HepG2 (cell line): ENCODE measurements at regions not wholly inside any gene's neighbourhood (a gene's known extent, or its start where the extent isn't known, plus 50 kb on each side); places are given as distances from the start of the nearest gene placed in this dataset.

Experiments
- ATAC-seq: fragments of 200-7000 bp; cut with Tn5 transposase; 3 replicates; pipeline ENCODE4 v1.9.1; 2020; ENCODE audit warnings: mild to moderate bottlenecking, moderate library complexity
- BruUV-seq: library from RNA; stranded (reverse); fragments of 400-500 nt; replicated peaks from 2 replicates; lab custom pipeline; 2021; lab: Mats Ljungman, UMichigan
- CTCF ChIA-PET: fragments of 300-600 bp; formaldehyde crosslinking; extraction: SDS; loops from one replicate; lab custom pipeline; 2021; ENCODE audit warnings: low total read pairs, inconsistent platforms, low intra/inter-chr PET ratio; lab: Yijun Ruan, JAX
- POLR2A ChIA-PET: fragments of 350-600 bp; sonication (Branson Sonifier 250); formaldehyde crosslinking; loops from one replicate; lab custom pipeline; 2020; ENCODE audit warnings: antibody characterized with exemption, inconsistent platforms; lab: Yijun Ruan, JAX
- DNase-seq: peaks from one replicate; pipeline ENCODE4 v3.0.0-alpha.2; 2015; ENCODE audit warnings: low spot score
- FAIRE-seq: peaks from 3 replicates; lab custom pipeline; 2011; peaks lifted over from hg19 to GRCh38; lab: Jason Lieb, UNC
- H2AFZ ChIP-seq: one replicate; pipeline ENCODE4 v1.6.1; 2011; ENCODE audit warnings: low read length, inconsistent platforms
- H3K27ac ChIP-seq: fragments of 300-600 bp; 3 replicates; pipeline ENCODE4 v1.8.0; 2011; ENCODE audit warnings: mixed run types, mild to moderate bottlenecking, mixed read lengths, low read length, inconsistent platforms; ENCODE audit not compliant: insufficient read depth; ENCODE audit errors: extremely low read length
- H3K27me3 ChIP-seq, 2 experiments: fragments of 200-600 bp in 1 of 2; 2 replicates in 1 of 2; 3 replicates in 1 of 2; pipeline versions ENCODE4 v1.6.0 to v1.8.0; 2011; ENCODE audit warnings: low read length in 2 of 2, mild to moderate bottlenecking in 2 of 2, moderate library complexity in 2 of 2, inconsistent platforms in 1 of 2; ENCODE audit not compliant: insufficient read depth in 2 of 2, control insufficient read depth in 1 of 2
- H3K36me3 ChIP-seq, 2 experiments: fragments of 200-600 bp in 1 of 2; replicated peaks in 1 of 2; 2 replicates in 1 of 2; 3 replicates in 1 of 2; pipeline versions ENCODE4 v1.5.1 to v1.8.0; 2011; ENCODE audit warnings: low read length in 2 of 2, inconsistent platforms in 1 of 2; ENCODE audit not compliant: insufficient read depth in 2 of 2, control insufficient read depth in 1 of 2
- H3K4me1 ChIP-seq: 2 replicates; pipeline ENCODE4 v1.5.1; 2012; ENCODE audit warnings: low read length, inconsistent platforms; ENCODE audit not compliant: insufficient read depth
- H3K4me2 ChIP-seq: 2 replicates; pipeline ENCODE4 v1.6.0; 2011; ENCODE audit warnings: low read depth, low read length, inconsistent platforms
- H3K4me3 ChIP-seq, 3 experiments: fragments of 200-600 bp in 1 of 3; sonication (generic), shearing (Covaris generic) in 1 of 3; replicated peaks in 1 of 3; 2 replicates each; pipeline ENCODE4 v1.5.1; 2011 to 2016; ENCODE audit warnings: low read length in 3 of 3, inconsistent platforms in 2 of 3, low read depth in 2 of 3, mild to moderate bottlenecking in 2 of 3, control low read depth in 1 of 3, mixed read lengths in 1 of 3; ENCODE audit not compliant: insufficient read depth in 1 of 3
- H3K79me2 ChIP-seq: one replicate; pipeline ENCODE4 v1.6.1; 2011; ENCODE audit warnings: low read length, inconsistent platforms; ENCODE audit not compliant: insufficient read depth
- H3K9ac ChIP-seq: 2 replicates; pipeline ENCODE4 v1.6.0; 2011; ENCODE audit warnings: mild to moderate bottlenecking, low read depth, low read length, inconsistent platforms; ENCODE audit not compliant: insufficient read depth
- H3K9me3 ChIP-seq: 2 replicates; pipeline ENCODE4 v1.5.1; 2012; ENCODE audit warnings: mild to moderate bottlenecking, low read length
- H4K20me1 ChIP-seq: 2 replicates; pipeline ENCODE4 v1.6.0; 2011; ENCODE audit warnings: inconsistent platforms, mild to moderate bottlenecking, low read length, moderate library complexity; ENCODE audit not compliant: insufficient read depth
- ARID3A ChIP-seq: IDR thresholded peaks from 2 replicates; pipeline ENCODE4 v1.6.1; 2012; ENCODE audit warnings: low read depth, low read length, improper control_type of control experiment
- IKZF4 ChIP-seq: sonication (generic); formaldehyde crosslinking; IDR thresholded peaks from 2 replicates; pipeline ENCODE4 v1.5.1; 2020; ENCODE audit warnings: borderline replicate concordance, mild to moderate bottlenecking, low read depth, missing genetic modification reagents; ENCODE audit errors: not compliant biosample characterization
- JUNB ChIP-seq: sonication (generic); formaldehyde crosslinking; IDR thresholded peaks from 2 replicates; pipeline ENCODE4 v1.8.0; 2022; ENCODE audit warnings: missing genetic modification reagents, mild to moderate bottlenecking, borderline replicate concordance
- KLF11 ChIP-seq: IDR thresholded peaks from 2 replicates; pipeline ENCODE4 v1.6.1; 2016; ENCODE audit warnings: missing compliant biosample characterization
- NFE2L2 ChIP-seq: fragments of 150-350 bp; IDR thresholded peaks from 2 replicates; pipeline ENCODE4 v1.6.1; 2014; ENCODE audit warnings: low read length
- NR2C2 ChIP-seq: sonication (generic); formaldehyde crosslinking; IDR thresholded peaks from 2 replicates; pipeline ENCODE4 v1.4.0; 2020; ENCODE audit warnings: missing genetic modification reagents, mild to moderate bottlenecking, moderate library complexity, borderline replicate concordance
- NR2F1 ChIP-seq, 2 experiments: fragments of 450-650 bp in 1 of 2; formaldehyde crosslinking in 1 of 2; IDR thresholded peaks; 2 replicates each; pipeline versions ENCODE4 v1.5.0 to v1.6.1; 2016 to 2020; ENCODE audit warnings: mild to moderate bottlenecking in 1 of 2, missing compliant biosample characterization in 1 of 2, missing genetic modification reagents in 1 of 2, moderate library complexity in 1 of 2
- RBFOX2 ChIP-seq: fragments of 200-400 bp; formaldehyde crosslinking; IDR thresholded peaks from 2 replicates; pipeline ENCODE4 v1.6.1; 2017; ENCODE audit warnings: low read depth, mild to moderate bottlenecking, low read length
- RFX5 ChIP-seq: IDR thresholded peaks from 2 replicates; pipeline ENCODE4 v1.6.1; 2011; ENCODE audit warnings: low read depth, low read length, improper control_type of control experiment
- SATB2 ChIP-seq: sonication (generic); formaldehyde crosslinking; IDR thresholded peaks from 2 replicates; pipeline ENCODE4 v1.5.0; 2020; ENCODE audit warnings: missing genetic modification reagents
- STAG1 ChIP-seq: sonication (generic); formaldehyde crosslinking; IDR thresholded peaks from 2 replicates; pipeline ENCODE4 v1.4.0; 2020; ENCODE audit warnings: missing genetic modification reagents
- ZFP36L2 ChIP-seq: sonication (generic); formaldehyde crosslinking; IDR thresholded peaks from 2 replicates; pipeline ENCODE4 v1.4.0; 2020; ENCODE audit warnings: missing genetic modification reagents
- ZFP41 ChIP-seq: sonication (generic); formaldehyde crosslinking; IDR thresholded peaks from 2 replicates; pipeline ENCODE4 v1.4.0; 2020; ENCODE audit warnings: mild to moderate bottlenecking, missing genetic modification reagents, borderline replicate concordance
- ZNF567 ChIP-seq: sonication (generic); formaldehyde crosslinking; IDR thresholded peaks from 2 replicates; pipeline ENCODE4 v1.8.1; 2023; ENCODE audit warnings: mild to moderate bottlenecking, missing genetic modification reagents, borderline replicate concordance
- ZNF629 ChIP-seq: sonication (generic); formaldehyde crosslinking; conservative IDR thresholded peaks from 2 replicates; pipeline ENCODE4 v1.5.0; 2020; ENCODE audit warnings: missing genetic modification reagents
- ZNF879 ChIP-seq: sonication (generic); formaldehyde crosslinking; IDR thresholded peaks from 2 replicates; pipeline ENCODE4 v1.8.1; 2023; ENCODE audit warnings: missing genetic modification reagents
- WGBS: methylation state at CpG from one replicate; pipeline ENCODE4 v1.1.6; 2017; ENCODE audit warnings: low lambda C conversion rate; 5-methylcytosine and 5-hydroxymethylcytosine counted together
- in situ Hi-C: cut with HindIII; loops from 2 replicates; pipeline ENCODE4 v1.10.0; 2017; ENCODE audit warnings: low pct_unique_long_range_greater_than_20kb; ENCODE audit not compliant: extremely low pct_ligation_motif_present
- intact Hi-C: fragments of 100-400 bp; cut with micrococcal nuclease; formaldehyde crosslinking; loops from one replicate; pipeline ENCODE4 v1.10.0; 2022; ENCODE audit not compliant: unreplicated experiment
- TF ChIP-seq, protein P1 (sequence below): sonication (generic); formaldehyde crosslinking; IDR thresholded peaks from 2 replicates; pipeline ENCODE4 v1.5.0; 2020; ENCODE audit warnings: mild to moderate bottlenecking, missing genetic modification reagents, moderate library complexity

DNA sequence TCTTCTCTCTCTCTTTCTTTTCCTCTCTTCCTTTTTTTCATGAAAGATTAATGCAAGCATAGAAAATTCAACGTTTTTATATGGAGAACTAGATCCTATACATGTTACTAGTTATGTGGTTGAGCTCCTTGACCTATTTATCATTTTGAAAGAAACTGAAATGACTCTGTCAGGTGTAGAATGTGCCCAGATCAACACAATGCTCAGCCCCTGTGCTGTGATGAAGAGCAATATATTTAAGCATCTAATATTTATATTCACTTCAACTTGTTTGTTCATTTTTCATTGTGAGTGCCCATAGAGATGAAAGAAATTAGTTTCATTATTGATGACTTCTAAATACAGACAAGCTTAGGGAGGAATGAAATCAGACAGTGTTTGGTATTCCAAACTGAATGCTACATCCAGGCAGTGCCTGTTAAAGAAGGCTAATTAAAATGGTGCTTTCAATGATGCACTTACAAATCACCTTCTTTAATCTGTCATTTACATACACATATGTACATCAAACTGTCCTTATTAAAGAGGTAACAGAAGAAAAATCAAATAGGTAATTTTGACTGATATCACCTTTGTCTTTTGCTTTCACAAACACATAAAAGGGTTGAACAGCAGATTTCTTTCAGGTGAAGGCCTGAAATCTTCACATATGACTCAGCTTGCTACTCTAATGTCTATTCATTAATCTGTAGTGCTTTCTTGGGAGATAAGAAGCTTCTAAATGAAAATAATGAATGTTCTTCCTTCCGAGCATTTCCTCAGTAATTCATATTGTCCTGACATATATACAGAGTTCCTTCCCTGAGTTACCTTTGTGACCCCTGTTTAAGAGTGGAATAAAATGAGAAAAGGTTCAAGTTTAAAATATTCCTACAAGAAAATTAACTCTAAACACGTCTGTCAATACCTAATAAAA, 915.9 kb downstream of the PDHA2 start:
- H4K20me1 ChIP-seq = no peaks in the 10 kb centered on the region
- H3K9me3 ChIP-seq = peaks cover 35% of the 10 kb centered on the region
- ChIA-PET CTCF (no interaction called here), POLR2A (no interaction called here)
- no TSS peak for BruUV-seq
- H3K27ac ChIP-seq = no peak overlapping the region
- no peaks in the 10 kb centered on the region for H3K36me3 ChIP-seq
- in situ Hi-C loops = no loop called here
- no peaks in the 10 kb centered on the region for H3K4me1 ChIP-seq
- DNase-seq = no peak
- no peak overlapping the region for H2AFZ ChIP-seq
- intact Hi-C loops = no loop called here
- no peak for FAIRE-seq
- no peak for ATAC-seq
- no peaks in the 10 kb centered on the region for H3K27me3 ChIP-seq
- no peaks in the 10 kb centered on the region for H3K79me2 ChIP-seq
- H3K4me2 ChIP-seq = no peak overlapping the region
- no peak overlapping the region for H3K4me3 ChIP-seq
- no peak overlapping the region for H3K9ac ChIP-seq
- TF ChIP-seq NR2C2 (CRISPR knock-in tag) (no peak), JUNB (CRISPR knock-in tag) (no peak), ZFP41 (CRISPR knock-in tag) (no peak), STAG1 (no peak), NR2F1 (CRISPR knock-in tag; IDR thresholded peaks at IDR 0.05) (no peak), KLF11 (no peak), SATB2 (CRISPR knock-in tag) (no peak), ZNF567 (no peak)
- 6% methylated on average over 3 of the region's 3 CpGs for WGBS

DNA sequence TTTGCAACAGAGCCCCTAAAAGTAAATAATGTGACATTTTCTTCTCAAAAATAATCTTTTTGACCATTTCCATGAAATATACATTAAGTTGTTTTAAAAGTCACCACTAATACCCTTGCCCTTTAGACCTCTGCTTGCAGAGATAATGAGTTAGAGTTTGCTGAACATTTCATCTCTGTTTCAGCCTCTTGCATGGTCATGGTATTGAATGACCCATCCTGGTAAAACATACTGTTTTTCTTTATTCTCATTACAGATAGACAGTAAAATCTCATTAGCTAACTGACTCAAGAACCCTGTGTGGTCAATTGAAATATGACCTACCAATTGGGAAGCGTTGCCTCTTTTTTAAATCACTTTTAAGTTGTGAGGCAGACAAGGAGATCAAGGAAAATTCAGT, 916.7 kb downstream of the PDHA2 start:
- no TSS peak for BruUV-seq
- no peak for DNase-seq
- intact Hi-C loops = no loop called here
- Histone ChIP-seq H3K79me2 (no peaks in the 10 kb centered on the region), H3K36me3 (no peaks in the 10 kb centered on the region), H3K4me1 (no peaks in the 10 kb centered on the region), H3K9ac (no peak overlapping the region), H3K27ac (no peak overlapping the region), H3K27me3 (no peaks in the 10 kb centered on the region), H3K4me2 (no peak overlapping the region), H2AFZ (no peak overlapping the region), H3K9me3 (peaks cover 43% of the 10 kb centered on the region), H3K4me3 (no peak overlapping the region), H4K20me1 (no peaks in the 10 kb centered on the region)
- ChIA-PET POLR2A (no interaction called here), CTCF (no interaction called here)
- FAIRE-seq = no peak
- WGBS = 0% methylated on average over 1 of the region's 1 CpG
- no peak for ATAC-seq
- in situ Hi-C loops = no loop called here
- no peak for TF ChIP-seq RBFOX2
- no peak for TF ChIP-seq ARID3A
- no peak for TF ChIP-seq ZNF879 (CRISPR knock-in tag)
- no peak for TF ChIP-seq NFE2L2
- TF ChIP-seq, protein P1, sequence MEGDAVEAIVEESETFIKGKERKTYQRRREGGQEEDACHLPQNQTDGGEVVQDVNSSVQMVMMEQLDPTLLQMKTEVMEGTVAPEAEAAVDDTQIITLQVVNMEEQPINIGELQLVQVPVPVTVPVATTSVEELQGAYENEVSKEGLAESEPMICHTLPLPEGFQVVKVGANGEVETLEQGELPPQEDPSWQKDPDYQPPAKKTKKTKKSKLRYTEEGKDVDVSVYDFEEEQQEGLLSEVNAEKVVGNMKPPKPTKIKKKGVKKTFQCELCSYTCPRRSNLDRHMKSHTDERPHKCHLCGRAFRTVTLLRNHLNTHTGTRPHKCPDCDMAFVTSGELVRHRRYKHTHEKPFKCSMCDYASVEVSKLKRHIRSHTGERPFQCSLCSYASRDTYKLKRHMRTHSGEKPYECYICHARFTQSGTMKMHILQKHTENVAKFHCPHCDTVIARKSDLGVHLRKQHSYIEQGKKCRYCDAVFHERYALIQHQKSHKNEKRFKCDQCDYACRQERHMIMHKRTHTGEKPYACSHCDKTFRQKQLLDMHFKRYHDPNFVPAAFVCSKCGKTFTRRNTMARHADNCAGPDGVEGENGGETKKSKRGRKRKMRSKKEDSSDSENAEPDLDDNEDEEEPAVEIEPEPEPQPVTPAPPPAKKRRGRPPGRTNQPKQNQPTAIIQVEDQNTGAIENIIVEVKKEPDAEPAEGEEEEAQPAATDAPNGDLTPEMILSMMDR (CRISPR knock-in tag) = no peak
- no peak for TF ChIP-seq RFX5
- TF ChIP-seq IKZF4 (CRISPR knock-in tag) = no peak
- no peak for TF ChIP-seq ZFP36L2 (CRISPR knock-in tag)
- TF ChIP-seq ZNF629 = no peak
